Esophagus muscularis mucosa (tissue), 4 donors: ENCODE measurements at regions not wholly inside any gene's neighbourhood (a gene's known extent, or its start where the extent isn't known, plus 50 kb on each side); places are given as distances from the start of the nearest gene placed in this dataset.

ENCODE experiments used
- EP300 ChIP-seq: sonication (generic); formaldehyde crosslinking; IDR thresholded peaks from one replicate; pipeline ENCODE4 v1.6.1; 2017; ENCODE audit warnings: antibody characterized with exemption
- POLR2A ChIP-seq: fragments of 450-650 bp; IDR thresholded peaks from one replicate; pipeline ENCODE4 v1.6.1; 2017; ENCODE audit warnings: antibody characterized with exemption, moderate library complexity, mild to moderate bottlenecking, low read depth
- POLR2AphosphoS5 ChIP-seq, 2 donors: sonication (generic); formaldehyde crosslinking; IDR thresholded peaks; one replicate each; pipeline ENCODE4 v1.6.1; 2017; ENCODE audit warnings: antibody characterized with exemption in 2 of 2
- TF ChIP-seq, protein P1 (sequence below), 3 experiments: fragments of 200-600 bp in 2 of 3; fragments of 450-650 bp in 1 of 3; sonication (generic) in 2 of 3; IDR thresholded peaks; one replicate each; pipeline ENCODE4 v1.5.1; 2017 to 2019; ENCODE audit warnings: antibody characterized with exemption in 3 of 3, mild to moderate bottlenecking in 2 of 3, moderate library complexity in 1 of 3

- TF ChIP-seq, protein P1, sequence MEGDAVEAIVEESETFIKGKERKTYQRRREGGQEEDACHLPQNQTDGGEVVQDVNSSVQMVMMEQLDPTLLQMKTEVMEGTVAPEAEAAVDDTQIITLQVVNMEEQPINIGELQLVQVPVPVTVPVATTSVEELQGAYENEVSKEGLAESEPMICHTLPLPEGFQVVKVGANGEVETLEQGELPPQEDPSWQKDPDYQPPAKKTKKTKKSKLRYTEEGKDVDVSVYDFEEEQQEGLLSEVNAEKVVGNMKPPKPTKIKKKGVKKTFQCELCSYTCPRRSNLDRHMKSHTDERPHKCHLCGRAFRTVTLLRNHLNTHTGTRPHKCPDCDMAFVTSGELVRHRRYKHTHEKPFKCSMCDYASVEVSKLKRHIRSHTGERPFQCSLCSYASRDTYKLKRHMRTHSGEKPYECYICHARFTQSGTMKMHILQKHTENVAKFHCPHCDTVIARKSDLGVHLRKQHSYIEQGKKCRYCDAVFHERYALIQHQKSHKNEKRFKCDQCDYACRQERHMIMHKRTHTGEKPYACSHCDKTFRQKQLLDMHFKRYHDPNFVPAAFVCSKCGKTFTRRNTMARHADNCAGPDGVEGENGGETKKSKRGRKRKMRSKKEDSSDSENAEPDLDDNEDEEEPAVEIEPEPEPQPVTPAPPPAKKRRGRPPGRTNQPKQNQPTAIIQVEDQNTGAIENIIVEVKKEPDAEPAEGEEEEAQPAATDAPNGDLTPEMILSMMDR (IDR thresholded peaks at IDR 0.05), result no peak
- TF ChIP-seq POLR2A (no peak), POLR2AphosphoS5 (IDR thresholded peaks at IDR 0.05) (no peak), EP300 (no peak)
Observed at GRCh38 chr2:196293751-196294515, 122.6 kb upstream of the STK17B start.
